HL-60 (cell line): ENCODE measurements at regions not wholly inside any gene's neighbourhood (a gene's known extent, or its start where the extent isn't known, plus 50 kb on each side); places are given as distances from the start of the nearest gene placed in this dataset.
A peak's percentile ranks its signal among the peaks of the same experiment; 100 is the strongest.

ENCODE experiments used
- DNase-seq, 2 experiments: peaks; one replicate each; pipeline ENCODE4 v3.0.0-alpha.2; 2010 to 2020; ENCODE audit warnings: low read depth in 1 of 2, low spot score in 1 of 2
- H3K27ac ChIP-seq: fragments of 250-450 bp; sonication (Bioruptor Pico); replicated peaks from 2 replicates; pipeline ENCODE4 v1.5.1; 2020; ENCODE audit warnings: mild to moderate bottlenecking, moderate library complexity
- H3K27me3 ChIP-seq: fragments of 250-450 bp; sonication (Bioruptor Pico); 2 replicates; pipeline ENCODE4 v1.5.1; 2021; ENCODE audit warnings: mild to moderate bottlenecking, moderate library complexity; ENCODE audit not compliant: insufficient read depth, poor library complexity, severe bottlenecking
- H3K4me3 ChIP-seq: replicated peaks from 2 replicates; pipeline ENCODE4 v1.5.1; 2011; ENCODE audit warnings: mild to moderate bottlenecking, control low read depth, low read length; ENCODE audit not compliant: insufficient read depth
- GABPA ChIP-seq: IDR thresholded peaks from 2 replicates; pipeline ENCODE4 v1.6.1; 2012; ENCODE audit warnings: low read depth
- POLR2AphosphoS5 ChIP-seq: IDR thresholded peaks from 2 replicates; pipeline ENCODE4 v1.6.1; 2012; ENCODE audit warnings: low read depth
- SPI1 ChIP-seq: IDR thresholded peaks from 2 replicates; pipeline ENCODE4 v1.6.1; 2012; ENCODE audit warnings: low read depth, mild to moderate bottlenecking, borderline replicate concordance
- TF ChIP-seq, protein P1 (sequence below): IDR thresholded peaks from one replicate; pipeline ENCODE4 v1.5.1; 2011; ENCODE audit warnings: low read length, control low read depth, inconsistent platforms; ENCODE audit not compliant: insufficient read depth
- TF ChIP-seq, protein P2 (sequence below): IDR thresholded peaks from 2 replicates; pipeline ENCODE4 v1.6.1; 2012; ENCODE audit warnings: low read depth; ENCODE audit not compliant: insufficient replicate concordance

DNA sequence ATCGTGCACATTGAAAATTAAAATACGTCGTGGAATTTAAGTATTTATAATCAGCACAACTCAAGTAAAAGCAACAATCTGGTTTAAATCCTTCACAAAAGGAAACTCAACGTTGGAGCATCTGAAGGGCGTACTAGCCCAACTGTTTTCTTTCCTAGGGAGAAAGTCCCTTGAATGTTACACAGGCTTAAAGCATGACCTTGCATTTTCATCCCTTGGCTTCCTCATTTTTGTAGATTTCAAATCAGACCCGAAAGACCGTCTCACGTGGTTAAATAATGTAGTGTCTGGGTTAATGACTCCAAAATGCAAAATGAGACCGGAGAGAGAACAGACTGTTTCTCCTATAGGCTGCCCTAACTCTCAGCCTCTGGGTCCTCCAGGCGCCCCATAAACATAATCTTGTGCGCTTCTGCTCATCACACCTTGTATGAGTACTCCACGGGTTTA lies 249.2 kb upstream of the RREB1 start:
- Histone ChIP-seq H3K4me3 (no peak overlapping the region), H3K27ac (peak overlapping the region; percentile 69), H3K27me3 (no peaks in the 10 kb centered on the region)
- no peak for TF ChIP-seq GABPA
- TF ChIP-seq SPI1, result peak; percentile 97
- TF ChIP-seq, protein P1, sequence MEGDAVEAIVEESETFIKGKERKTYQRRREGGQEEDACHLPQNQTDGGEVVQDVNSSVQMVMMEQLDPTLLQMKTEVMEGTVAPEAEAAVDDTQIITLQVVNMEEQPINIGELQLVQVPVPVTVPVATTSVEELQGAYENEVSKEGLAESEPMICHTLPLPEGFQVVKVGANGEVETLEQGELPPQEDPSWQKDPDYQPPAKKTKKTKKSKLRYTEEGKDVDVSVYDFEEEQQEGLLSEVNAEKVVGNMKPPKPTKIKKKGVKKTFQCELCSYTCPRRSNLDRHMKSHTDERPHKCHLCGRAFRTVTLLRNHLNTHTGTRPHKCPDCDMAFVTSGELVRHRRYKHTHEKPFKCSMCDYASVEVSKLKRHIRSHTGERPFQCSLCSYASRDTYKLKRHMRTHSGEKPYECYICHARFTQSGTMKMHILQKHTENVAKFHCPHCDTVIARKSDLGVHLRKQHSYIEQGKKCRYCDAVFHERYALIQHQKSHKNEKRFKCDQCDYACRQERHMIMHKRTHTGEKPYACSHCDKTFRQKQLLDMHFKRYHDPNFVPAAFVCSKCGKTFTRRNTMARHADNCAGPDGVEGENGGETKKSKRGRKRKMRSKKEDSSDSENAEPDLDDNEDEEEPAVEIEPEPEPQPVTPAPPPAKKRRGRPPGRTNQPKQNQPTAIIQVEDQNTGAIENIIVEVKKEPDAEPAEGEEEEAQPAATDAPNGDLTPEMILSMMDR, result no peak
- TF ChIP-seq POLR2AphosphoS5, result no peak
- DNase-seq, result peak in 1 of 2 experiments; percentile 82

DNA sequence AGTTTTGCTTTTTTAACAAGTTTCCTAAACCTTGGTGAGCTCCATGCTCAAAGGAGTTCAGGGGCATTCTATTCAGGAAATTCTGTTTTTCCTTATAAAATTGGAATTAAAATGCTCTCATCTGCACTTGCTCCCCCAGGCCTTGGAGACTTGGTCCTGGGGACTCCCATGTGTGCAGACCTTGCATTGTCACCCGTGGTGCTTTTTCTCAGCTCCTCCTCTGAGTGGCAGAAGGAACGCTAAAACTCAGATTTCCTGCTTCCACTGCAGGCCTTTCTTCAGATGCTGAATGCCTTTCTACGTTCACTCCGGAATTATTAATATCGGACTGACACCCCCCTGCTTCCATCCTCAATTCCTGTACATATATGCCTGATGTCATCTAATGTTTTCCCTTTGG lies 248.7 kb upstream of the RREB1 start:
- H3K4me3 ChIP-seq, result no peak overlapping the region
- H3K27me3 ChIP-seq, result no peaks in the 10 kb centered on the region
- H3K27ac ChIP-seq, result peak overlapping the region; percentile 69
- DNase-seq, result peak in 1 of 2 experiments; percentile 33
- no peak for TF ChIP-seq SPI1
- TF ChIP-seq GABPA, result no peak
- TF ChIP-seq, protein P1, result no peak
- TF ChIP-seq, protein P2, sequence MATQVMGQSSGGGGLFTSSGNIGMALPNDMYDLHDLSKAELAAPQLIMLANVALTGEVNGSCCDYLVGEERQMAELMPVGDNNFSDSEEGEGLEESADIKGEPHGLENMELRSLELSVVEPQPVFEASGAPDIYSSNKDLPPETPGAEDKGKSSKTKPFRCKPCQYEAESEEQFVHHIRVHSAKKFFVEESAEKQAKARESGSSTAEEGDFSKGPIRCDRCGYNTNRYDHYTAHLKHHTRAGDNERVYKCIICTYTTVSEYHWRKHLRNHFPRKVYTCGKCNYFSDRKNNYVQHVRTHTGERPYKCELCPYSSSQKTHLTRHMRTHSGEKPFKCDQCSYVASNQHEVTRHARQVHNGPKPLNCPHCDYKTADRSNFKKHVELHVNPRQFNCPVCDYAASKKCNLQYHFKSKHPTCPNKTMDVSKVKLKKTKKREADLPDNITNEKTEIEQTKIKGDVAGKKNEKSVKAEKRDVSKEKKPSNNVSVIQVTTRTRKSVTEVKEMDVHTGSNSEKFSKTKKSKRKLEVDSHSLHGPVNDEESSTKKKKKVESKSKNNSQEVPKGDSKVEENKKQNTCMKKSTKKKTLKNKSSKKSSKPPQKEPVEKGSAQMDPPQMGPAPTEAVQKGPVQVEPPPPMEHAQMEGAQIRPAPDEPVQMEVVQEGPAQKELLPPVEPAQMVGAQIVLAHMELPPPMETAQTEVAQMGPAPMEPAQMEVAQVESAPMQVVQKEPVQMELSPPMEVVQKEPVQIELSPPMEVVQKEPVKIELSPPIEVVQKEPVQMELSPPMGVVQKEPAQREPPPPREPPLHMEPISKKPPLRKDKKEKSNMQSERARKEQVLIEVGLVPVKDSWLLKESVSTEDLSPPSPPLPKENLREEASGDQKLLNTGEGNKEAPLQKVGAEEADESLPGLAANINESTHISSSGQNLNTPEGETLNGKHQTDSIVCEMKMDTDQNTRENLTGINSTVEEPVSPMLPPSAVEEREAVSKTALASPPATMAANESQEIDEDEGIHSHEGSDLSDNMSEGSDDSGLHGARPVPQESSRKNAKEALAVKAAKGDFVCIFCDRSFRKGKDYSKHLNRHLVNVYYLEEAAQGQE, result no peak
- no peak for TF ChIP-seq POLR2AphosphoS5

GRCh38 chr6:6859722-6860121 lies 248.0 kb upstream of the RREB1 start:
- Histone ChIP-seq H3K27ac (peak overlapping the region; percentile 69), H3K27me3 (no peaks in the 10 kb centered on the region), H3K4me3 (no peak overlapping the region)
- TF ChIP-seq, protein P2, result no peak
- TF ChIP-seq POLR2AphosphoS5 (no peak), GABPA (no peak), SPI1 (no peak)
- TF ChIP-seq, protein P1, result no peak
- DNase-seq, result no peak

DNA sequence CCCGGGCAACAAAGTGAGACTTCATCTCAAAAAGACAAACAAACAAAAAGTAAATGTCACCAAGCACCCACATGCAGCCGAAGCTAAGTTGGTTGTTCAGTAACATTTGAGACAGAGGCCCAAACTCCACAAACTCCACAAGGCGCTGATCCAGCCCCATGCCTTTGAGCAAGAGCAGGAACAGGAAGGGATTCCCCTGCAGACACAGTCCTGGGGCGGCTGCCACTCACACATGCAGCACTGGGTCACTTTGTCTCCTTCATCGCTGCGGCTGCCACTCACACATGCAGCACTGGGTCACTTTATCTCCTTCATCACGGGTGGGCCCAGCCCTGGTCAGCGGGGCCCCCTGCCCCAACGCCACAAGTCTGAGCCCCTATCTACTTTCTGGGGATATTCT lies 246.9 kb upstream of the RREB1 start:
- no peak for DNase-seq
- Histone ChIP-seq H3K4me3 (no peak overlapping the region), H3K27me3 (no peaks in the 10 kb centered on the region), H3K27ac (no peak overlapping the region)
- TF ChIP-seq, protein P2, result no peak
- TF ChIP-seq, protein P1, result no peak
- TF ChIP-seq POLR2AphosphoS5 (no peak), GABPA (no peak), SPI1 (no peak)
